PC-9 (cell line): ENCODE measurements at regions not wholly inside any gene's neighbourhood (a gene's known extent, or its start where the extent isn't known, plus 50 kb on each side); places are given as distances from the start of the nearest gene placed in this dataset.

Source experiments
- EZH2 ChIP-seq: fragments of 200-600 bp; sonication (generic); IDR thresholded peaks from 2 replicates; pipeline ENCODE4 v1.8.0; 2017; ENCODE audit warnings: antibody characterized with exemption, low read depth
- TF ChIP-seq, protein P1 (sequence below): fragments of 200-600 bp; sonication (generic); conservative IDR thresholded peaks from 2 replicates; pipeline ENCODE4 v1.6.1; 2017; ENCODE audit warnings: mixed run types, antibody characterized with exemption, mild to moderate bottlenecking, moderate library complexity

DNA sequence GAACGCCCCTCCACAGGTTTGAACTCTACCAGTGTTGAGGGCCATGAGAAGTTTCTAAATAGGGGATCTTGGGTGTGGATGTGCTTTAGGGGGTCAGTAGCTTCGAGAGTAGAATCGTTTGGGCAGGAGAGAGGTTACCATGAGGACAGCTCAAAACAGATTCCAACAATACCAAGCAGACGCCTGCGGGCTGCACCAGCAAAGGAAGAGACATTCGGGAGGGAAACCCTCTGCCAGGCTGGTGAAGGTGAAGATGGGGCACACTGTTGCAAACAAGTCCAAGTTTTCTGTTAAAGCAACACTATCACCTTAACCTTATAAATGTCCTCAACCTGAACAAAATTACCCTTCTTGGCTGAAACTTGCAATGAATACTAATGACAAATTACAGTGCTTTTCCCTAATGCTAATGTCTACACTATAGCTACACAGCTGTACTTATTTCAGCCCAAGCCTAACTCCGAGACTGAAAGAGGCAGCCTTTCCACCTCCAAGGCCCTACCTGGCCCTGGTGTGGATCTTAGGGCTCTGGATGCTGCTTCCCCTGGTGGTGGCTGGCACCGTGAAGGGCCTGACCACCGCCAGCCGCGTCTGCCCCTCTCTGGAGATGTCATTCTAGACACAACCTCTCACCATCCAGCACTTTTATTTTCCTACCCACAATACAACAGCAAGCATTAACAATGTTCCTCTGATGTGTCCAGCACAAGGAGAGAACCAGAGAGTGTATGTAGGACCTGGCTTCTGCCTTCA is 80.1 kb downstream of the DLL1 start:
- TF ChIP-seq, protein P1, sequence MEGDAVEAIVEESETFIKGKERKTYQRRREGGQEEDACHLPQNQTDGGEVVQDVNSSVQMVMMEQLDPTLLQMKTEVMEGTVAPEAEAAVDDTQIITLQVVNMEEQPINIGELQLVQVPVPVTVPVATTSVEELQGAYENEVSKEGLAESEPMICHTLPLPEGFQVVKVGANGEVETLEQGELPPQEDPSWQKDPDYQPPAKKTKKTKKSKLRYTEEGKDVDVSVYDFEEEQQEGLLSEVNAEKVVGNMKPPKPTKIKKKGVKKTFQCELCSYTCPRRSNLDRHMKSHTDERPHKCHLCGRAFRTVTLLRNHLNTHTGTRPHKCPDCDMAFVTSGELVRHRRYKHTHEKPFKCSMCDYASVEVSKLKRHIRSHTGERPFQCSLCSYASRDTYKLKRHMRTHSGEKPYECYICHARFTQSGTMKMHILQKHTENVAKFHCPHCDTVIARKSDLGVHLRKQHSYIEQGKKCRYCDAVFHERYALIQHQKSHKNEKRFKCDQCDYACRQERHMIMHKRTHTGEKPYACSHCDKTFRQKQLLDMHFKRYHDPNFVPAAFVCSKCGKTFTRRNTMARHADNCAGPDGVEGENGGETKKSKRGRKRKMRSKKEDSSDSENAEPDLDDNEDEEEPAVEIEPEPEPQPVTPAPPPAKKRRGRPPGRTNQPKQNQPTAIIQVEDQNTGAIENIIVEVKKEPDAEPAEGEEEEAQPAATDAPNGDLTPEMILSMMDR, result no peak
- TF ChIP-seq EZH2, result no peak
